Kidney (tissue), 13 donors: ENCODE measurements at regions not wholly inside any gene's neighbourhood (a gene's known extent, or its start where the extent isn't known, plus 50 kb on each side); places are given as distances from the start of the nearest gene placed in this dataset.
A peak's percentile ranks its signal among the peaks of the same experiment; 100 is the strongest.

Source experiments
- DNase-seq, 5 donors: peaks; one replicate each; pipeline ENCODE4 v3.0.0-alpha.2; 2013 to 2020
- FAIRE-seq: peaks from 2 replicates; lab custom pipeline; 2012; peaks lifted over from hg19 to GRCh38; lab: Jason Lieb, UNC
- H3K27ac ChIP-seq, 2 donors: one replicate each; pipeline ENCODE4 v1.7.0; 2013; ENCODE audit warnings: low read depth in 2 of 2, low read length in 2 of 2, inconsistent platforms in 1 of 2
- H3K27me3 ChIP-seq: one replicate; pipeline ENCODE4 v1.7.1; 2013; ENCODE audit warnings: low read length, inconsistent platforms; ENCODE audit not compliant: control insufficient read depth, insufficient read depth
- H3K36me3 ChIP-seq, 3 donors: one replicate each; pipeline versions ENCODE4 v1.7.0 to v1.7.1; 2013; ENCODE audit warnings: low read length in 3 of 3, control low read depth in 1 of 3, inconsistent platforms in 1 of 3; ENCODE audit not compliant: insufficient read depth in 3 of 3, control insufficient read depth in 2 of 3
- H3K4me1 ChIP-seq, 3 donors: one replicate each; pipeline versions ENCODE4 v1.7.0 to v1.7.1; 2013; ENCODE audit warnings: low read length in 3 of 3, inconsistent platforms in 1 of 3, low read depth in 1 of 3; ENCODE audit not compliant: control insufficient read depth in 2 of 3, insufficient read depth in 2 of 3
- H3K4me3 ChIP-seq, 3 donors: one replicate each; pipeline versions ENCODE4 v1.7.0 to v1.8.1; 2013; ENCODE audit warnings: low read length in 3 of 3, control low read depth in 1 of 3, inconsistent platforms in 1 of 3
- H3K9ac ChIP-seq, 3 donors: one replicate each; pipeline versions ENCODE4 v1.7.0 to v1.7.1; 2013; ENCODE audit warnings: low read length in 3 of 3, control low read depth in 1 of 3, inconsistent platforms in 1 of 3
- H3K9me3 ChIP-seq, 3 donors: one replicate each; pipeline versions ENCODE4 v1.7.0 to v1.7.1; 2013; ENCODE audit warnings: low read length in 3 of 3, control low read depth in 1 of 3, inconsistent platforms in 1 of 3; ENCODE audit not compliant: control insufficient read depth in 2 of 3, insufficient read depth in 1 of 3
- intact Hi-C: fragments of 100-400 bp; cut with DNase I; formaldehyde crosslinking; loops from one replicate; pipeline ENCODE4 v1.11.1; 2022
- TF ChIP-seq, protein P1 (sequence below): IDR thresholded peaks from 3 replicates; pipeline ENCODE4 v1.5.1; 2012; ENCODE audit warnings: mild to moderate bottlenecking, moderate library complexity, borderline replicate concordance; ENCODE audit not compliant: insufficient read depth; ENCODE audit errors: extremely low read depth
- donor health status: control.
- donor health status: control.
- donor health status: control.
- donor health status: control.
- donor health status: control.
- donor health status: DM: yes; HTN: yes; CAD: no.
- donor health status: Normal renal cell carcinoma (clear cell type).

DNA sequence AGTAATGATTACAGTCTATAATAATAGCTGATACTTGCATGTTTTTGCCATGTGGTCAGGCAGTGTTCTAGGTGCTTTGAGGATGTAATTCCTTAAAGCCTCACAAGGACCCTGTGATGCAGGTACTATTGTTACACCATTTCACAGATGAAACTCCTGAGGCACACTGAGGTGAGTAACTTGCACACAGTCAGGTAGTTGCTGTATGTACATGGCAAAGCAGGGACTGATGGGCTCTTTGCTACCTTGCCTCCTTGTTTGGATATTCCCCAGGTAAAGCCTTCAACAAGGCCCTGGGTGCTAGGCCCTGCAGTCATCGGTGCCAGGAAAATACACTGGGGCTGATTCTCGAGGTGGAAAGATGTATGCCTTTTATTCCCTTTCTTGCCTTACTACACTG is 317.5 kb downstream of the CXCL12 start:
- H3K4me1 ChIP-seq, result peaks cover 0 to 4% (median 0%) of the 10 kb centered on the region in 3 donors
- no peak overlapping the region for H3K27ac ChIP-seq
- DNase-seq (peak in 1 of 5 donors; percentile 0), FAIRE-seq (no peak)
- H3K36me3 ChIP-seq, result no peaks in the 10 kb centered on the region
- H3K9me3 ChIP-seq, result no peaks in the 10 kb centered on the region
- intact Hi-C loops, result no loop called here
- TF ChIP-seq, protein P1, sequence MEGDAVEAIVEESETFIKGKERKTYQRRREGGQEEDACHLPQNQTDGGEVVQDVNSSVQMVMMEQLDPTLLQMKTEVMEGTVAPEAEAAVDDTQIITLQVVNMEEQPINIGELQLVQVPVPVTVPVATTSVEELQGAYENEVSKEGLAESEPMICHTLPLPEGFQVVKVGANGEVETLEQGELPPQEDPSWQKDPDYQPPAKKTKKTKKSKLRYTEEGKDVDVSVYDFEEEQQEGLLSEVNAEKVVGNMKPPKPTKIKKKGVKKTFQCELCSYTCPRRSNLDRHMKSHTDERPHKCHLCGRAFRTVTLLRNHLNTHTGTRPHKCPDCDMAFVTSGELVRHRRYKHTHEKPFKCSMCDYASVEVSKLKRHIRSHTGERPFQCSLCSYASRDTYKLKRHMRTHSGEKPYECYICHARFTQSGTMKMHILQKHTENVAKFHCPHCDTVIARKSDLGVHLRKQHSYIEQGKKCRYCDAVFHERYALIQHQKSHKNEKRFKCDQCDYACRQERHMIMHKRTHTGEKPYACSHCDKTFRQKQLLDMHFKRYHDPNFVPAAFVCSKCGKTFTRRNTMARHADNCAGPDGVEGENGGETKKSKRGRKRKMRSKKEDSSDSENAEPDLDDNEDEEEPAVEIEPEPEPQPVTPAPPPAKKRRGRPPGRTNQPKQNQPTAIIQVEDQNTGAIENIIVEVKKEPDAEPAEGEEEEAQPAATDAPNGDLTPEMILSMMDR, result no peak
- H3K4me3 ChIP-seq, result no peak overlapping the region
- no peaks in the 10 kb centered on the region for H3K27me3 ChIP-seq
- H3K9ac ChIP-seq, result no peak overlapping the region

DNA sequence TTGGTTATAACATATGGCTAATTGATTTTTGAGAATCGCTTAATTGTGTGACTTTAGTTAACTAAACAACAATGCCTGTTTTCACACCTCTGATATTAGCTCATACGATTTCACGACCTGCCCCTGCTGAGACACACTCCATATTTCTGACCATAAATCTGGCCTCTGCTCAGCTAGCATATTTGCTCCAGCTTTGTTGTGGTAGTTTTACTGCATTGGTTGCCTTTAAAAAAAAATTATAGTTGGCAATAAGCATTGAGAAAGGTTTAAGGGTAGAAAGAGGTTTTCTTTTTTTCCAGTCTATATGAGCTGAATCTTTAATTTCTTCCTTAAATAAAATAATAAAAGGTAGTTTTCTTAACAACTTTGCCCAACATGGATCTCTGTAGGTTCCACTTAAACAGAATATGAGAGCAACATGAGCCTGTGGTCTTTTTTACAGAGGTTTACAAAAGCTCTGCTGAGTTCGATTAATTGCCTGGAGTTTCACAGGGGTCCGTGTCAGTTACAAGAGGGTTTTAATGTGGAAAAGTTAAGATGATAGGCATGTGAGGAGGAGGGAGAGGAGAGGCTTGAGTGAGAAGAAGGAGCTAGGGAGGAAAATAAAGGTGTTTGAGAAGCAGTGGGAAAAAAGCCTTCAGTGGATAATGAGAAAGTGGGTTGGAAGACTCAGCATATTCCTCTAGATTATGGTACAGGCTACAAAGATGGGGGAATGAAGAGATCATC is 318.2 kb downstream of the CXCL12 start:
- no peak overlapping the region for H3K27ac ChIP-seq
- H3K9ac ChIP-seq, result no peak overlapping the region
- H3K9me3 ChIP-seq, result no peaks in the 10 kb centered on the region
- FAIRE-seq (no peak), DNase-seq (peak in 2 of 5 donors; percentile 5 to 27)
- H3K4me3 ChIP-seq, result no peak overlapping the region
- H3K4me1 ChIP-seq, result peaks cover 0 to 4% (median 0%) of the 10 kb centered on the region in 3 donors
- TF ChIP-seq, protein P1, result no peak
- H3K36me3 ChIP-seq, result no peaks in the 10 kb centered on the region
- no peaks in the 10 kb centered on the region for H3K27me3 ChIP-seq
- intact Hi-C loops, result no loop called here

DNA sequence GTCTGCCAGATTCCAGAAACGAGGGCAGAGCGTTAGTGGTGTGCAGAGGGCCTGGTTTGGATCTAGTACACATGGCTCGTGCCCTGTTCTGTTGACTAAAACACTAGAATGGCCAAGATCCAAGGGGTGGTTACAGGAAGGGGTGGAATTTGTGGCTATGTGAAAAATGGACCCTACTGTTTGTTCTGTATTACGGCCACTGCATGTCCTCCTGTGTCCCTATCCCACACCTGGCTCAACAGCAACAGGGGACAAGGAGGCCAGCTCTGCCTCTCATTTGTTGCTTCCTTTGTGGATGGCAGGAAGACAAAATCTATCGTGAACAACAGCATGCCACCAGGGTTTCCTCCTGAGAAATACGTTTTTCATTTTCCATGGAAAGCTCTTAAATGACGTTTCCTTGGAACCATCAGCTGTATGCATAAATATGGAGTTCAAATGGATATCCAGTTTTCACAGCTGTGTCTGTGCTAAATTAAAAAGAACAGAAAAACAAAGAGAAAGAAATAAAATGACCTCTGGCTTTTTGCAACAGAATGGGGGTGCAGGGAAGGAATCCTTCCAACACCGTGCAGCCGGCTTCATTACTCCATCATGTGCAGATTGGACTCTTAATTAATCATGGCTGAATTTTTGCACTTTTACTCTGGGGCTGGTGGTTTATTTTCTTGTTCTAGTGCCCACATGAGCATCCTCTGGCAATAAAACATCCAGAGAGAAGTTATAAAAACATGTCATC is 318.9 kb downstream of the CXCL12 start:
- Histone ChIP-seq H3K27me3 (no peaks in the 10 kb centered on the region), H3K9me3 (no peaks in the 10 kb centered on the region), H3K27ac (no peak overlapping the region), H3K36me3 (no peaks in the 10 kb centered on the region), H3K4me3 (no peak overlapping the region), H3K9ac (no peak overlapping the region), H3K4me1 (peaks cover 0 to 4% (median 0%) of the 10 kb centered on the region in 3 donors)
- DNase-seq (peak in 2 of 5 donors; percentile 2 to 47), FAIRE-seq (no peak)
- intact Hi-C loops, result no loop called here
- TF ChIP-seq, protein P1, result no peak
